Stomach (tissue), 8 donors: ENCODE measurements at regions not wholly inside any gene's neighbourhood (a gene's known extent, or its start where the extent isn't known, plus 50 kb on each side); places are given as distances from the start of the nearest gene placed in this dataset.
A peak's percentile ranks its signal among the peaks of the same experiment; 100 is the strongest.
"Not testable (repeated sequence)": the region's sequence is repeated elsewhere in the genome, so short reads cannot be mapped to it uniquely, and the experiment has no call there.

Experiments
- DNase-seq, 2 donors: peaks; one replicate each; pipeline versions ENCODE4 v3.0.0 to v3.0.0-alpha.2; 2013 to 2019
- H3K27ac ChIP-seq, 5 donors: fragments of 200-600 bp in 4 of 5; sonication (generic) in 4 of 5; one replicate each; pipeline ENCODE4 v1.5.1; 2013 to 2019; ENCODE audit warnings: mild to moderate bottlenecking in 1 of 5, moderate library complexity in 1 of 5
- H3K27me3 ChIP-seq, 3 donors: fragments of 200-600 bp; sonication (generic); one replicate each; pipeline ENCODE4 v1.5.1; 2017 to 2019; ENCODE audit warnings: mixed run types in 1 of 3
- H3K36me3 ChIP-seq, 4 donors: fragments of 200-600 bp; sonication (generic); 1 replicate in 3 of 4; 2 replicates in 1 of 4; pipeline ENCODE4 v1.5.1; 2016 to 2019
- H3K4me1 ChIP-seq, 4 donors: fragments of 200-600 bp; sonication (generic); one replicate each; pipeline ENCODE4 v1.5.1; 2016 to 2019
- H3K4me3 ChIP-seq, 4 donors: fragments of 200-600 bp; sonication (generic) in 3 of 4; one replicate each; pipeline ENCODE4 v1.5.1; 2016 to 2019; ENCODE audit warnings: mild to moderate bottlenecking in 1 of 4
- H3K9me3 ChIP-seq, 4 donors: fragments of 200-600 bp; sonication (generic); one replicate each; pipeline ENCODE4 v1.5.1; 2016 to 2019
- CTCF ChIP-seq, 7 experiments: fragments of 450-650 bp in 4 of 7; fragments of 200-600 bp in 3 of 7; sonication (generic) in 3 of 7; IDR thresholded peaks; one replicate each; pipeline ENCODE4 v1.5.1; 2016 to 2019; ENCODE audit warnings: antibody characterized with exemption in 7 of 7, control low read depth in 2 of 7, mild to moderate bottlenecking in 1 of 7
- EP300 ChIP-seq: sonication (generic); formaldehyde crosslinking; IDR thresholded peaks from one replicate; pipeline ENCODE4 v1.6.1; 2017; ENCODE audit warnings: antibody characterized with exemption
- POLR2A ChIP-seq, 4 donors: fragments of 450-650 bp; IDR thresholded peaks; one replicate each; pipeline ENCODE4 v1.6.1; 2016; ENCODE audit warnings: antibody characterized with exemption in 4 of 4, control low read depth in 2 of 4, mild to moderate bottlenecking in 1 of 4, moderate library complexity in 1 of 4
- POLR2AphosphoS5 ChIP-seq, 3 donors: sonication (generic); formaldehyde crosslinking; IDR thresholded peaks; one replicate each; pipeline ENCODE4 v1.6.1; 2016; ENCODE audit warnings: antibody characterized with exemption in 3 of 3
- WGBS, 5 donors: extraction: QIAGEN DNeasy Blood & Tissue Kit in 3 of 5; methylation state at CpG; one replicate each; pipeline versions ENCODE4 v1.1.5 to v1.1.7; 2013 to 2018; 5-methylcytosine and 5-hydroxymethylcytosine counted together
- intact Hi-C: fragments of 100-400 bp; cut with DNase I; formaldehyde crosslinking; loops from one replicate; pipeline ENCODE4 v1.15.1; 2023; ENCODE audit warnings: low total_unique reads
- donor health status: healthy with polysubstance abuse.
- donor health status: Bipolar disorder and iron deficiency.
- donor health status: healthy.

GRCh38 chr5:82586661-82587310 lies 308.6 kb upstream of the RPS23 start:
- WGBS, 5 donors, result 20 to 47% (median 33%) methylated on average over 3 of the region's 3 CpGs
- Histone ChIP-seq H3K4me3 (no peak overlapping the region), H3K9me3 (peaks cover 0 to 20% (median 15%) of the 10 kb centered on the region in 4 donors), H3K27me3 (no peaks in the 10 kb centered on the region), H3K4me1 (no peaks in the 10 kb centered on the region), H3K36me3 (no peaks in the 10 kb centered on the region), H3K27ac (no peak overlapping the region)
- no peak for DNase-seq
- intact Hi-C loops, result no loop called here
- no peak for TF ChIP-seq CTCF (IDR thresholded peaks at IDR 0.05)
- no peak for TF ChIP-seq POLR2A (IDR thresholded peaks at IDR 0.05)
- TF ChIP-seq POLR2AphosphoS5 (IDR thresholded peaks at IDR 0.05), result no peak
- TF ChIP-seq EP300, result no peak

GRCh38 chr5:82586181-82586580 lies 308.0 kb upstream of the RPS23 start:
- WGBS, 5 donors, result 60 to 64% (median 61%) methylated on average over 2 of the region's 2 CpGs
- Histone ChIP-seq H3K27ac (no peak overlapping the region), H3K27me3 (no peaks in the 10 kb centered on the region), H3K36me3 (no peaks in the 10 kb centered on the region), H3K4me1 (no peaks in the 10 kb centered on the region), H3K9me3 (peaks cover 0 to 20% (median 15%) of the 10 kb centered on the region in 4 donors), H3K4me3 (no peak overlapping the region)
- peak in 1 of 2 donors; percentile 55 for DNase-seq
- intact Hi-C loops, result no loop called here
- no peak for TF ChIP-seq POLR2AphosphoS5 (IDR thresholded peaks at IDR 0.05)
- TF ChIP-seq EP300, result no peak
- no peak for TF ChIP-seq POLR2A (IDR thresholded peaks at IDR 0.05)
- no peak for TF ChIP-seq CTCF (IDR thresholded peaks at IDR 0.05)

- Histone ChIP-seq H3K9me3 (peaks cover 0 to 25% (median 15%) of the 10 kb centered on the region in 4 donors), H3K4me3 (no peak overlapping the region), H3K4me1 (no peaks in the 10 kb centered on the region), H3K36me3 (no peaks in the 10 kb centered on the region), H3K27me3 (no peaks in the 10 kb centered on the region), H3K27ac (no peak overlapping the region)
- intact Hi-C loops, result no loop called here
- 80 to 94% (median 85%) methylated on average over 3 to 4 of the region's 4 CpGs for WGBS, 5 donors
- DNase-seq, result no peak
- TF ChIP-seq POLR2A (IDR thresholded peaks at IDR 0.05) (no peak), EP300 (no peak), POLR2AphosphoS5 (IDR thresholded peaks at IDR 0.05) (no peak)
Observed at GRCh38 chr5:82584631-82585030, 306.5 kb upstream of the RPS23 start.

- intact Hi-C loops, result not testable (repeated sequence)
Observed at GRCh38 chr5:82583331-82583730, 305.2 kb upstream of the RPS23 start.

GRCh38 chr5:82564963-82565362 lies 286.8 kb upstream of the RPS23 start:
- no peaks in the 10 kb centered on the region for H3K4me1 ChIP-seq
- no peaks in the 10 kb centered on the region for H3K36me3 ChIP-seq
- no peaks in the 10 kb centered on the region for H3K9me3 ChIP-seq
- intact Hi-C loops, result no loop called here
- 89 to 100% (median 96%) methylated on average over 1 of the region's 1 CpG for WGBS, 5 donors
- no peak for TF ChIP-seq POLR2A (IDR thresholded peaks at IDR 0.05)
- TF ChIP-seq CTCF (IDR thresholded peaks at IDR 0.05), result no peak
- no peak for TF ChIP-seq POLR2AphosphoS5 (IDR thresholded peaks at IDR 0.05)
- TF ChIP-seq EP300, result no peak
- H3K27ac ChIP-seq, result no peak overlapping the region
- no peak for DNase-seq
- no peak overlapping the region for H3K4me3 ChIP-seq
- H3K27me3 ChIP-seq, result no peaks in the 10 kb centered on the region

More at GRCh38 chr5:82583331-82583730, 305.2 kb upstream of the RPS23 start:
- peaks cover 0 to 29% (median 15%) of the 10 kb centered on the region in 4 donors for H3K9me3 ChIP-seq
- H3K36me3 ChIP-seq, H3K4me3 ChIP-seq, DNase-seq, H3K27me3 ChIP-seq, H3K27ac ChIP-seq, H3K4me1 ChIP-seq: not testable (repeated sequence)
- 87 to 96% (median 88%) methylated on average over 6 of the region's 6 CpGs for WGBS, 5 donors
